Gastroesophageal sphincter (tissue), 4 donors: ENCODE measurements at regions not wholly inside any gene's neighbourhood (a gene's known extent, or its start where the extent isn't known, plus 50 kb on each side); places are given as distances from the start of the nearest gene placed in this dataset.

ENCODE experiments used
- ATAC-seq: fragments of 150-250 bp; one replicate; pipeline ENCODE4 v1.9.1; 2016; ENCODE audit warnings: mild to moderate bottlenecking, moderate library complexity
- H3K27ac ChIP-seq, 4 donors: fragments of 200-600 bp; sonication (generic) in 3 of 4; 1 replicate in 3 of 4; 2 replicates in 1 of 4; pipeline ENCODE4 v1.5.1; 2016 to 2019
- H3K27me3 ChIP-seq: fragments of 200-600 bp; sonication (generic); one replicate; pipeline ENCODE4 v1.5.1; 2019
- H3K36me3 ChIP-seq, 2 donors: fragments of 200-600 bp; sonication (generic); one replicate each; pipeline ENCODE4 v1.5.1; 2019; ENCODE audit warnings: control low read depth in 1 of 2
- H3K4me1 ChIP-seq, 3 donors: fragments of 200-600 bp; sonication (generic); 1 replicate in 2 of 3; 2 replicates in 1 of 3; pipeline ENCODE4 v1.5.1; 2016 to 2019; ENCODE audit warnings: control low read depth in 2 of 3
- H3K4me3 ChIP-seq, 2 donors: fragments of 200-600 bp; sonication (generic); one replicate each; pipeline ENCODE4 v1.5.1; 2019; ENCODE audit warnings: mild to moderate bottlenecking in 1 of 2, moderate library complexity in 1 of 2
- H3K9me3 ChIP-seq, 3 donors: fragments of 200-600 bp; sonication (generic); one replicate each; pipeline ENCODE4 v1.5.1; 2017 to 2019; ENCODE audit warnings: control low read depth in 2 of 3
- CTCF ChIP-seq, 4 experiments: fragments of 200-600 bp in 2 of 4; fragments of 450-650 bp in 2 of 4; sonication (generic) in 1 of 4; IDR thresholded peaks; one replicate each; pipeline ENCODE4 v1.5.1; 2017 to 2019; ENCODE audit warnings: antibody characterized with exemption in 4 of 4, mild to moderate bottlenecking in 2 of 4, moderate library complexity in 2 of 4
- EP300 ChIP-seq: sonication (generic); formaldehyde crosslinking; IDR thresholded peaks from one replicate; pipeline ENCODE4 v1.6.1; 2017; ENCODE audit warnings: antibody characterized with exemption, mild to moderate bottlenecking
- POLR2A ChIP-seq, 2 donors: fragments of 450-650 bp; IDR thresholded peaks; one replicate each; pipeline ENCODE4 v1.6.1; 2017; ENCODE audit warnings: antibody characterized with exemption in 2 of 2, mild to moderate bottlenecking in 2 of 2, moderate library complexity in 1 of 2
- POLR2AphosphoS5 ChIP-seq: sonication (generic); formaldehyde crosslinking; IDR thresholded peaks from one replicate; pipeline ENCODE4 v1.6.1; 2017; ENCODE audit warnings: antibody characterized with exemption
- WGBS, 2 donors: methylation state at CpG; one replicate each; pipeline ENCODE4 v1.1.5; 2018; ENCODE audit warnings: low coverage in 1 of 2; 5-methylcytosine and 5-hydroxymethylcytosine counted together

GRCh38 chr2:196318517-196319377 lies 147.4 kb upstream of the STK17B start:
- 95 to 100% methylated on average over 4 to 7 of the region's 24 CpGs for WGBS, 2 donors
- H3K27me3 ChIP-seq, result no peaks in the 10 kb centered on the region
- ATAC-seq, result no peak
- H3K4me1 ChIP-seq, result peaks cover 0 to 9% (median 0%) of the 10 kb centered on the region in 3 donors
- H3K27ac ChIP-seq, result no peak overlapping the region
- TF ChIP-seq EP300 (no peak), POLR2A (IDR thresholded peaks at IDR 0.05) (no peak), CTCF (IDR thresholded peaks at IDR 0.05) (no peak), POLR2AphosphoS5 (no peak)
- H3K36me3 ChIP-seq, result no peaks in the 10 kb centered on the region
- H3K9me3 ChIP-seq, result no peaks in the 10 kb centered on the region
- H3K4me3 ChIP-seq, result no peak overlapping the region

- peaks cover 0 to 9% (median 0%) of the 10 kb centered on the region in 3 donors for H3K4me1 ChIP-seq
- WGBS, 2 donors, result 10 to 32% methylated on average over 4 of the region's 4 CpGs
Observed at GRCh38 chr2:196322973-196323810, 151.8 kb upstream of the STK17B start.

GRCh38 chr2:196324211-196324610 lies 152.8 kb upstream of the STK17B start:
- no peak for TF ChIP-seq POLR2AphosphoS5
- no peak for TF ChIP-seq CTCF (IDR thresholded peaks at IDR 0.05)
- no peak for TF ChIP-seq POLR2A (IDR thresholded peaks at IDR 0.05)
- no peak for TF ChIP-seq EP300
- H3K4me1 ChIP-seq, result peaks cover 0 to 9% (median 0%) of the 10 kb centered on the region in 3 donors
- H3K9me3 ChIP-seq, result no peaks in the 10 kb centered on the region
- ATAC-seq, result no peak
- H3K36me3 ChIP-seq, result no peaks in the 10 kb centered on the region
- no peak overlapping the region for H3K4me3 ChIP-seq
- no peaks in the 10 kb centered on the region for H3K27me3 ChIP-seq
- no peak overlapping the region for H3K27ac ChIP-seq
- WGBS, 2 donors, result 76 to 93% methylated on average over 1 to 2 of the region's 2 CpGs

More at GRCh38 chr2:196322973-196323810, 151.8 kb upstream of the STK17B start:
- Histone ChIP-seq H3K4me3 (no peak overlapping the region), H3K27me3 (no peaks in the 10 kb centered on the region), H3K27ac (no peak overlapping the region), H3K36me3 (no peaks in the 10 kb centered on the region), H3K9me3 (no peaks in the 10 kb centered on the region)
- TF ChIP-seq POLR2AphosphoS5, result no peak
- no peak for TF ChIP-seq POLR2A (IDR thresholded peaks at IDR 0.05)
- TF ChIP-seq EP300, result no peak
- TF ChIP-seq CTCF (IDR thresholded peaks at IDR 0.05), result no peak
- no peak for ATAC-seq

GRCh38 chr2:196328088-196328680 lies 156.8 kb upstream of the STK17B start:
- Histone ChIP-seq H3K36me3 (no peaks in the 10 kb centered on the region), H3K9me3 (no peaks in the 10 kb centered on the region), H3K4me1 (peaks cover 0 to 5% (median 0%) of the 10 kb centered on the region in 3 donors), H3K4me3 (no peak overlapping the region), H3K27me3 (no peaks in the 10 kb centered on the region), H3K27ac (no peak overlapping the region)
- no peak for TF ChIP-seq EP300
- no peak for TF ChIP-seq POLR2A (IDR thresholded peaks at IDR 0.05)
- no peak for TF ChIP-seq CTCF (IDR thresholded peaks at IDR 0.05)
- no peak for TF ChIP-seq POLR2AphosphoS5
- no peak for ATAC-seq
- 80 to 82% methylated on average over 3 of the region's 3 CpGs for WGBS, 2 donors
